Panc1 (cell line): ENCODE measurements at regions not wholly inside any gene's neighbourhood (a gene's known extent, or its start where the extent isn't known, plus 50 kb on each side); places are given as distances from the start of the nearest gene placed in this dataset.

Experiments used
- ATAC-seq: fragments of 200-7000 bp; cut with Tn5 transposase; 2 replicates; pipeline ENCODE4 v1.9.1; 2020; ENCODE audit warnings: mild to moderate bottlenecking, moderate library complexity
- BruUV-seq: library from RNA; stranded (reverse); fragments of 400-500 nt; replicated peaks from 2 replicates; lab custom pipeline; 2021; lab: Mats Ljungman, UMichigan
- CTCF ChIA-PET: fragments of 300-600 bp; sonication (Branson Sonifier 250); formaldehyde crosslinking; loops from one replicate; lab custom pipeline; 2022; ENCODE audit warnings: antibody characterized with exemption; lab: Charles Lee
- POLR2A ChIA-PET: fragments of 300-600 bp; sonication (Branson Sonifier 250); formaldehyde crosslinking; loops from one replicate; lab custom pipeline; 2022; ENCODE audit warnings: antibody characterized with exemption; lab: Charles Lee
- DNase-seq: peaks from one replicate; pipeline ENCODE4 v3.0.0-alpha.2; 2010; ENCODE audit warnings: low read depth, low spot score
- H3K27ac ChIP-seq: 2 replicates; pipeline ENCODE4 v1.5.1; 2011; ENCODE audit warnings: mild to moderate bottlenecking, low read length, inconsistent platforms
- H3K27me3 ChIP-seq: fragments of 200-500 bp; sonication (Bioruptor generic); 2 replicates; pipeline ENCODE4 v1.6.0; 2014; ENCODE audit warnings: low read length, inconsistent platforms; ENCODE audit not compliant: control insufficient read depth, insufficient read depth
- H3K36me3 ChIP-seq: fragments of 200-500 bp; sonication (Bioruptor generic); 2 replicates; pipeline ENCODE4 v1.5.1; 2014; ENCODE audit warnings: inconsistent platforms, mild to moderate bottlenecking, low read length, moderate library complexity; ENCODE audit not compliant: control insufficient read depth, insufficient read depth
- H3K4me1 ChIP-seq: 2 replicates; pipeline ENCODE4 v1.5.1; 2011; ENCODE audit warnings: inconsistent platforms, mild to moderate bottlenecking, low read length, moderate library complexity; ENCODE audit not compliant: control insufficient read depth, insufficient read depth
- H3K4me3 ChIP-seq, 2 experiments: 2 replicates each; pipeline ENCODE4 v1.5.1; 2011 to 2012; ENCODE audit warnings: low read depth in 2 of 2, low read length in 2 of 2, mild to moderate bottlenecking in 2 of 2, inconsistent platforms in 1 of 2, moderate library complexity in 1 of 2
- H3K9me3 ChIP-seq: fragments of 200-500 bp; sonication (Bioruptor generic); 2 replicates; pipeline ENCODE4 v1.5.1; 2014; ENCODE audit warnings: low read depth, mild to moderate bottlenecking, inconsistent platforms, low read length, moderate library complexity; ENCODE audit not compliant: control insufficient read depth, insufficient read depth
- CTCF ChIP-seq: fragments of 450-650 bp; IDR thresholded peaks from 2 replicates; pipeline ENCODE4 v1.5.1; 2017; ENCODE audit warnings: mild to moderate bottlenecking
- POLR2AphosphoS5 ChIP-seq: IDR thresholded peaks from 2 replicates; pipeline ENCODE4 v1.6.1; 2012; ENCODE audit warnings: mild to moderate bottlenecking, low read depth, low read length, moderate library complexity
- SIN3A ChIP-seq: IDR thresholded peaks from 2 replicates; pipeline ENCODE4 v1.6.1; 2012; ENCODE audit warnings: low read depth, mild to moderate bottlenecking, low read length, moderate library complexity, borderline replicate concordance; ENCODE audit not compliant: insufficient read depth
- TCF7L2 ChIP-seq: IDR thresholded peaks from 2 replicates; pipeline ENCODE4 v1.6.1; 2011; ENCODE audit warnings: mild to moderate bottlenecking, low read depth, low read length, inconsistent platforms
- in situ Hi-C: cut with HindIII; loops from 2 replicates; pipeline ENCODE4 v1.10.0; 2016; ENCODE audit warnings: low sequenced_read_pairs, low pct_unique_long_range_greater_than_20kb
- intact Hi-C: fragments of 100-400 bp; cut with micrococcal nuclease; formaldehyde crosslinking; loops from one replicate; pipeline ENCODE4 v1.10.0; 2022; ENCODE audit not compliant: unreplicated experiment
- TF ChIP-seq, protein P1 (sequence below), 2 experiments: IDR thresholded peaks; 2 replicates each; pipeline ENCODE4 v1.6.1; 2011 to 2012; ENCODE audit warnings: low read depth in 2 of 2, control low read depth in 1 of 2, low read length in 1 of 2, mild to moderate bottlenecking in 1 of 2, moderate library complexity in 1 of 2; ENCODE audit not compliant: insufficient read depth in 1 of 2

DNA sequence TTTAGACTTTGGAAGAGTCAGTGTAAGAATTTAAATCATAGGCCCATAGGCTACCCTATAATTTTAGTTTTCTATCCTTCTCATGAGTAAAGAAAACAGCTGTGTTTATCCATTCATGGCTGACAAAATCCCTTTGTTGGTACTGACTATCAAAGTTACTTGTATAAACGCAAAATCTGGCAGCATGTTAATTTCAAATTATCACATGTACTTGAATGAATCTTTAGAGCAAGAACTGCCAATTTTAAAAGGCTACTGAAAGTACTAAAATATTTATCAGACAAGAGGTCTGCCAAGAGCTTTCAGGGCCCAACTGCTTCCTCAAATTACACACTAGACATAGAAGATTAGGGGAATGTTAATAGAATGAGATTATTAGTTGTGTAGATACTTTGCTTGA is 66.6 kb downstream of the MYL12B start:
- no peak overlapping the region for H3K4me3 ChIP-seq
- intact Hi-C loops (no loop called here), in situ Hi-C loops (no loop called here)
- no peak for TF ChIP-seq CTCF
- no peak for TF ChIP-seq TCF7L2
- TF ChIP-seq, protein P1, sequence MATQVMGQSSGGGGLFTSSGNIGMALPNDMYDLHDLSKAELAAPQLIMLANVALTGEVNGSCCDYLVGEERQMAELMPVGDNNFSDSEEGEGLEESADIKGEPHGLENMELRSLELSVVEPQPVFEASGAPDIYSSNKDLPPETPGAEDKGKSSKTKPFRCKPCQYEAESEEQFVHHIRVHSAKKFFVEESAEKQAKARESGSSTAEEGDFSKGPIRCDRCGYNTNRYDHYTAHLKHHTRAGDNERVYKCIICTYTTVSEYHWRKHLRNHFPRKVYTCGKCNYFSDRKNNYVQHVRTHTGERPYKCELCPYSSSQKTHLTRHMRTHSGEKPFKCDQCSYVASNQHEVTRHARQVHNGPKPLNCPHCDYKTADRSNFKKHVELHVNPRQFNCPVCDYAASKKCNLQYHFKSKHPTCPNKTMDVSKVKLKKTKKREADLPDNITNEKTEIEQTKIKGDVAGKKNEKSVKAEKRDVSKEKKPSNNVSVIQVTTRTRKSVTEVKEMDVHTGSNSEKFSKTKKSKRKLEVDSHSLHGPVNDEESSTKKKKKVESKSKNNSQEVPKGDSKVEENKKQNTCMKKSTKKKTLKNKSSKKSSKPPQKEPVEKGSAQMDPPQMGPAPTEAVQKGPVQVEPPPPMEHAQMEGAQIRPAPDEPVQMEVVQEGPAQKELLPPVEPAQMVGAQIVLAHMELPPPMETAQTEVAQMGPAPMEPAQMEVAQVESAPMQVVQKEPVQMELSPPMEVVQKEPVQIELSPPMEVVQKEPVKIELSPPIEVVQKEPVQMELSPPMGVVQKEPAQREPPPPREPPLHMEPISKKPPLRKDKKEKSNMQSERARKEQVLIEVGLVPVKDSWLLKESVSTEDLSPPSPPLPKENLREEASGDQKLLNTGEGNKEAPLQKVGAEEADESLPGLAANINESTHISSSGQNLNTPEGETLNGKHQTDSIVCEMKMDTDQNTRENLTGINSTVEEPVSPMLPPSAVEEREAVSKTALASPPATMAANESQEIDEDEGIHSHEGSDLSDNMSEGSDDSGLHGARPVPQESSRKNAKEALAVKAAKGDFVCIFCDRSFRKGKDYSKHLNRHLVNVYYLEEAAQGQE (IDR thresholded peaks at IDR 0.05; ENCODE audit: insufficient read depth in 1 of 2, low read depth in 2 of 2, low read length in 1 of 2) = no peak
- no peak for TF ChIP-seq SIN3A
- no peak for TF ChIP-seq POLR2AphosphoS5
- POLR2A ChIA-PET = no interaction called here
- BruUV-seq = no TSS peak
- H3K27me3 ChIP-seq = no peaks in the 10 kb centered on the region
- ATAC-seq (no peak), DNase-seq (no peak)
- H3K36me3 ChIP-seq = no peaks in the 10 kb centered on the region
- no peak overlapping the region for H3K27ac ChIP-seq
- 0 out of 2 replicates have a peak, but pooled peaks cover 5% of the 10 kb centered on the region for H3K4me1 ChIP-seq
- 0 out of 2 replicates have a peak, but pooled peaks cover 3% of the 10 kb centered on the region for H3K9me3 ChIP-seq
- CTCF ChIA-PET = no interaction called here

DNA sequence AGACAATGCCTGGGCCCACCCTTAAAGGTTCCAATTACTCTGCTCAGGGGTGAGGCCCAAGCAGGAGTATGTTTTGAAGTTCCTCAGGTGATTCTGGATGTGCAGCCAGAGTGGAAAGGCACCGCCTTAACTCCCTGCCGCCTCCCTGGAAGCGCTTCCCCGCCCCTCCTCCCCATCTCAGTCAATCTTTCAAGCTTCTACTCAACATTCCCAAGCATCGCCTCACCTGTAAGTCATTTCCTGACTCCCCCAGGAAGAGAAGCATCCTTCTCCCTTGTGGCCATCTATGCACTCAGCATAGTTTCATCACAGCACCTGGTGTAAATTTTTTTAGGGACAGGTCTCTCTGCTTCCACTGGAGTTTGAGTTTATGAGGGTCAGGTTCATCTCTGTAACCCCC is 67.5 kb downstream of the MYL12B start:
- H3K4me3 ChIP-seq = no peak overlapping the region
- in situ Hi-C loops = no loop called here
- BruUV-seq = no TSS peak
- POLR2A ChIA-PET = no interaction called here
- intact Hi-C loops = no loop called here
- 0 out of 2 replicates have a peak, but pooled peaks cover 3% of the 10 kb centered on the region for H3K9me3 ChIP-seq
- no peaks in the 10 kb centered on the region for H3K36me3 ChIP-seq
- H3K27me3 ChIP-seq = no peaks in the 10 kb centered on the region
- DNase-seq (no peak), ATAC-seq (no peak)
- peak overlapping the region; percentile 27; the same call in 1 of the 2 replicates for H3K27ac ChIP-seq
- CTCF ChIA-PET = no interaction called here
- no peaks in the 10 kb centered on the region for H3K4me1 ChIP-seq
- TF ChIP-seq CTCF = no peak
- TF ChIP-seq SIN3A = no peak
- TF ChIP-seq, protein P1 (IDR thresholded peaks at IDR 0.05; ENCODE audit: insufficient read depth in 1 of 2, low read depth in 2 of 2, low read length in 1 of 2) = no peak
- no peak for TF ChIP-seq POLR2AphosphoS5
